EL (cell line): ENCODE measurements at regions not wholly inside any gene's neighbourhood (a gene's known extent, or its start where the extent isn't known, plus 50 kb on each side); places are given as distances from the start of the nearest gene placed in this dataset.
A peak's percentile ranks its signal among the peaks of the same experiment; 100 is the strongest.

Experiments
- DNase-seq: peaks from one replicate; pipeline ENCODE4 v3.0.0-alpha.2; 2016

DNA sequence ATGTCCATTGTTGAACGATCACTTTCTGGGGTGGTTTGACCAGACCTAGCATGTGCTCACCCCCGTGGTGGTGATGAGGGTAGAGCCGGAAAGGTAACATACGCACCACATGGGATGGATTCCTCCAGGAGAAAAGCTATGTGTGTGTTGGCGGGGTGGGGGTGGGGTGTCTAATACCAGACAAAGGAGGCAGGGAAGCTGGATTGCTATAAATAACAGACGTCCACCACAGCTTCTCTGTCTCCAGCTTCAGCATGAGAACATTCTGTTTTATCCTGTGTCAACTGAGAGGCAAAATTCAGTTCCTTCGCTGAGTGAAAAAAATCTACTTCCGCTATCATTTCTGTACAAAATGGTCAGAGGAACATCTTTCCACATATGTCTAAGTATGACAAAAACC lies 151.0 kb downstream of the PCSK1 start:
- DNase-seq, result no peak

DNA sequence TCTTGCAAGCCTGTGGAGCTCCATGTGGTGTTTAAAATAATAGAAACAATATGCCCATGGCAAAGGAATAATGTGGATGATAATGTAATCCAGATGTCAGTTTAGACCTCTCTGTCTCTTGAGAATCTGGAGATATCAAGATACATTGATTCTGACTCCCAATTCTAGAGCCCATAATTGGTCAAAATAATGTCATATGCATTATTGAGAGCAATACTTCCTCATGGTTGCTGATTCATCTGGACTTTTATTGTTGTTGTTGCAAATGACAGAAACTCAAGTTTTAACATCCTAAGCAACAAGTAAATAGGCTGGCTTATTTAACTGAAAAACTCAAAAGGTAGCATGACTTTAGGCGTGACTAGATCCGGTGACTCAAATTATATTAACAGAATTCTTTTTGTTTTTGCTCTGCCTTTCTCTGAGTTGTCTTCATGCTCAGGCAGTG lies 152.1 kb downstream of the PCSK1 start:
- DNase-seq, result no peak

DNA sequence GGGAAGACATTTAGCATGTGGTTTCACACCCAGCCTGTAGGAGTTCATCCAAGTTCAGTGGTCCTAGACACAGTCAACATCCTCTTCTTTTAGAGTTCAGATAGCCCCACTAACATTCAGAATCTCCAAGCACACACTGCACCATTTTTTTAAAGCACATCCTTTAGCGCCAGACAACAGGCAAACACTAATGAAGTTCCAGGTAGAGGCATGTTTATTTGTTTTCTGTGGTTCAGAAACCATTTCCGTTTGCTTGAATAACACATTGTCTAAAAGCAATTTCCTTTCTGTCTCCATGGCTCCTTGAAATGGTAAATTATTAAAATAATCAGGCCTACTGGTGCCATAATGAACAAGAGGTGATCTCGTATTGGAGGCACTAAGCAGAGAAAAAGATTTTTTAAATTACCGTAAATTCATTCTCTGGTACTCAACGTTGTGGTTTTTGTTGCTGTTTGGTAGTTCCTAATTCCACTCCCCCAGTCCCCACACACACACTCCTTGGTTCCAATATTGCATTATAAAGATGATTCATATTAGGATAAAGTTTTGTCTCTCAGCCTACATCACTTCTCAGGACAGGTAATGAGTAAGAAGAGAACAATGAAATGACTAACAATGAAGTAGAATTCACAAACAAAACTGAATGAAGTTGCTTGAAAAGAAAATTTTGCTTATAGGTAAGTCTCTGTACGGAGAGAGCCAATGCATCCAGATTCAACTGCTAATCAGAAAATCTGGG lies 153.1 kb downstream of the PCSK1 start:
- DNase-seq, result peak; percentile 46

DNA sequence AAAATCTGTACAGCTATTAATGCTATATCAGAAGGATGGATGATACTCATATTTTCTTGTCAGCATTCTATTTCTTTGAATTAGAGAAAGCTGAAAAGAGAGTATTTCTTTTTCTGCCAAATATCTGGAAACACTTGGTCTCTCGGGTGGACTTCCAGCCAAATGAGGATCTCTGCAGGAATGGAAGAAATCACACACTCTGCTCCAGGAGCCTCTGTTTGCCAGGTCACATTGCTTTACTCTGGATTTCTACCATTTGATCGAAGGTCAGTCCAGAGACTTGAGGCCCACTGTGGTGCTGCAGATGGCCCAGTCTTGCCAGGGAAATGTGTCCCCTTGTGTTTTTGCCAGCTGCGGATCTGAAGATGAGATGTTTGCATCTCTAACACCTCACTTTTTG lies 154.1 kb downstream of the PCSK1 start:
- DNase-seq, result no peak

GRCh38 chr5:96275051-96275450 lies 158.0 kb downstream of the PCSK1 start:
- no peak for DNase-seq

DNA sequence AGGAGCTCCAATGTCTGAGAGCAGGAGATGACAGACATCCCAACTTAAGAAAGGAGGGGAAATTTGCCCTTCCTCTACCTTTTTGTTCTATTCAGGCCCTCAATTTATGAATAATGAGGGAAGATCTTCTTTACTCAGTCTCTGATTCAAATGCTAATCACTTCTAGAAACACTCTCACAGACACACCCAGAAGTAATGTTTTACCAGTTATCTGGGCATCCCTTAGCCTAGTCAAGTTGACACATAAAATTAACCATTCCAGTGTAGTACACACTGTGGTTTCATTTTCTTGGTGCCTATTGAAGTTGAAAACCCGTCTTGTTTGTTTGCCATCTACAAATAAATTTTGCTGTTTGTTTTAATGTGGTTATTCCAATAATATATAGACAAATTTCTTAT lies 167.6 kb downstream of the PCSK1 start:
- DNase-seq, result no peak

- DNase-seq, result no peak
Observed at GRCh38 chr5:96264047-96264446, 169.0 kb downstream of the PCSK1 start.

DNA sequence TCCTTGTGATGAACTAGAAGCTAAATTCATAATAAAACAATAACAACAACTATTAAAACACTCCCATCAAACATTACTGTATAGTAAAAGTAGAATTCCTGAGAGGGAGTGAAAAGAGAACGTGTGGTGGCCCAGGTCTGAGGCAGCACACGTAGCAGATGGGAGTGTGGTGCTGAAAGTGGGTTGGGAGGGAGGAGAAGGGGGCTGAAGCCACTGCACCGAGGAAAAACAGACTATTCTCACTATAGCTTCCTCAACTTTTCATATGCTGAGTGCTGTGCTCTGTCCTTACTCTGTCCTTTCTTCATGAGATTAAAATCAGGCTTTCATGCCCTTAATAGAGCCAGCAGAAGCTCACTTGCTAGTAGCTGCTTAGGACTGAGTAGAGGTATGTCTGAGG lies 170.9 kb downstream of the PCSK1 start:
- no peak for DNase-seq

DNA sequence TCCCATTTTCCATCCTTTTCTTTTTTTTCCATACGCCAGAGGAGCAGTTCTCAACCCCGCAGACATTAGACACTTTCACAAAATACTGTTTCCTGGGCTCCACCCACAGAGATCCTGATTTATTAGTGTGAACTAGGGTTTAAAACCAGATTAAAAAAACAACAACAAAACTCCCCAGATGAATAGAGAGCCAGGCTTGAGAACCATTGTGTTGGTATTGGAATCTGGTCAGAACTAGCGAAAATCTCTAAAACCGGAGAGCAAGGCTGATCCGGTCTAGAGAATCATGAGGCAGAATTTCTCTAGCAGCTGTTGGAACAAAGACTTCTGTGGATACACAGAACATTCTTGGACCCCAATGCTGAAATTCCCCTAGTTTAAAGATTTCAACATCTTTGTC lies 173.0 kb downstream of the PCSK1 start:
- DNase-seq, result no peak

GRCh38 chr5:96259151-96259772 lies 173.8 kb downstream of the PCSK1 start:
- DNase-seq, result peak; percentile 70

- DNase-seq, result no peak
Observed at GRCh38 chr5:96258692-96259091, 174.4 kb downstream of the PCSK1 start.

DNA sequence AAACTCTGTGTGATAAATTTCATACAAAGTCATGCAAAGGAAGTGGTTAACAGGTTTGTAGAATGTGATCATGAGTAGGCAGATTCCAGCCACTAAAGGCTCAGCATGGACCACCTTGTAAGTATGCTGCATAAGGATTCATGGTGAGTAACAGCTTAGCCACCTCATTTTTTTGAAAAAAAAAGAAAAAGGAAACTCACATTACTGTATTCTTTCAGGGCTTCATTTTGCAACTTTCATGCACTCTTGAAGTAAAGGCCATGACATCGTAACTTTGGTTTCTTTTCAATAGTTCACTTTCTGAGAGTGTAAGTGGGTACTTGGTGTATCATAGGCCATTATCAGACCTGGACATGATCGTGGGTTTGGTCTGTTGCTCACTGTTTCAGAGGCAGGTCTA lies 175.1 kb downstream of the PCSK1 start:
- DNase-seq, result peak; percentile 70

DNA sequence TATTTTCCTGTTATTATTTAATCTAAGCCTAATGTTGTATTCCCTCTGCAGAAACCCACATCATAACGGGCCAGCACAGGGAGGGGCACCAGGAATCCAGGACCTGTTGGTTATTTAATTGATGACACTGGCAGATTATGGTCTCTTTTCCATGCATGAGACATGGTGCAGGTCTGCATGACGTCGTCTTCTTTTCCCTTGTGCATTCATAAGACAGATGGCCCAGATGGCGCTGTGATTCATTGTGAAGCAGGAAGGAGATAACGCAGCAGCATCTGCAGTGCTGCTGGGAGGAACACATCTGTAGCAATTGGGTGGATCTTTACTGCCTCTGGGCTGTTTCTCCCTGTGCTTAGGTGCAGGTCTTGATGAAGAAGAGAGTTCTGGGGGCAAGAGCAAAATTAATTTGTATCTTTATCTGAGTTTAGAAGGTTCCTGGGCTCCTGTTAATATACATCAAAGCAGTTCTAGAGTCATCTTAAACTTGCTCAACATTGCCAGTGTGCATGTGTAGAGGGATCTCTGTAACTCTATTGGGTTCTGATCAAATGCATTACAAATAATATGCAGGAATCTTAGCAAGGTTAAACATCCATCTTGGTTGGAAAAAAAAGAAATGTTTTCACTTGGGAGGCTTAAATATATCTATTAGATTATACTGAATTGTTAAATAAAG lies 176.1 kb downstream of the PCSK1 start:
- DNase-seq, result peak; percentile 93

GRCh38 chr5:96254980-96255691 lies 177.9 kb downstream of the PCSK1 start:
- peak; percentile 97 for DNase-seq

DNA sequence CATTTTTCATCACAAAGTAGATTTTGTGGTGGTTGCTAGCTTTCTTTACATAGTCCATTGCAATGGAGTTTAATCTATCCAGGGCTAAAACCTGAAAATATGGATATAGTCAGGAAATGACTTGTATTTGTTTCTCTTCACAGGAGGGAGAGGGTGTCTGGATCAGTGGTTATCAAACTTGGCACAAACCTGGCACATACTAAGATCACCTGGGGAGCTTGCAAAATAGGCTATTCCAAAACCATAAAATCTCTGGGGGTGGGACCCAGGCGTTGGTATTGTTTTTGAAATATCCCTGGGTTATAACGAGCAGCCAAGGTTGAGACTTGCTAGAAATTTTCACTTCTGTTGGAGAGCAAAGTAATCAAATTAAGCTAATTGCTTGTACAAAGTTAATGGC lies 179.9 kb downstream of the PCSK1 start:
- DNase-seq, result no peak

- DNase-seq, result peak; percentile 50
Observed at GRCh38 chr5:96252596-96252995, 180.5 kb downstream of the PCSK1 start.

DNA sequence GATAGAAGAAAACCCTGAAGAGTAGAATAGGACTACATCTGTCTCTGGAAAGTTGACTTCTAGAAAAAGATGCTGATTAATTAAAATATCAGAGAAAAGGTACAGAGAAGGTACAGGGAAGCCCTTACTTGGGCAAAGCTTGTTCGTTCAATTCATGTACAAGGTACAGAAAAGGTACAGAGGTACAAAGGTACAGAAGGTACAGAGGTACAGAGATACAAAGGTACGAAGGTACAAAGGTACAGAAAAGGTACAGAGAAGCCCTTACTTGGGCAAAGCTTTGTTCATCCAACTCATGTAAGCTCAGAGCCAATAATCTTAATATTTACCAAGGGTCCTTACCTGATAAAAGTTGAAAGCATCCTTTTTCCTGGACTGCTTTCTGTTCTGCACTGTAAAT lies 182.3 kb downstream of the PCSK1 start:
- no peak for DNase-seq

DNA sequence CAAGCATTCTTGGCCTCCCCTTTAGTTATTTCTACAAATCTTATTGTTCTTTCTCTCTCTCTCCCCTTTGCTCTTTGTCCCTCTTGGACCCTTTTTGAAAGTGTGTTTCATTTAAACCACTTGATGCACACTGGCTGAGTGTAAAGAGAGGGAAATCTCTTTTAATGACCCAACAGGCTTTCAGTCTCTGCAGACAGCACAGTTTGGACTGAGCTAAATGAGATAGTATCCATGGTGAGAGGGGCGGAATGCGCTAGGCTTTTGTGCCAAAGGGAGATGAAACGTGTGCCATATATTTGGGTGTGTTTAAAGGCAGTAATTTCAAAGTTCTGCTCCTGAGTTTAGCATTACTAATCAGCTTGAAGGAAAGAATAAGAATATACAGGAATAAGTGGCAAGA lies 184.9 kb downstream of the PCSK1 start:
- DNase-seq, result no peak

GRCh38 chr5:96247708-96248107 lies 185.3 kb downstream of the PCSK1 start:
- no peak for DNase-seq

DNA sequence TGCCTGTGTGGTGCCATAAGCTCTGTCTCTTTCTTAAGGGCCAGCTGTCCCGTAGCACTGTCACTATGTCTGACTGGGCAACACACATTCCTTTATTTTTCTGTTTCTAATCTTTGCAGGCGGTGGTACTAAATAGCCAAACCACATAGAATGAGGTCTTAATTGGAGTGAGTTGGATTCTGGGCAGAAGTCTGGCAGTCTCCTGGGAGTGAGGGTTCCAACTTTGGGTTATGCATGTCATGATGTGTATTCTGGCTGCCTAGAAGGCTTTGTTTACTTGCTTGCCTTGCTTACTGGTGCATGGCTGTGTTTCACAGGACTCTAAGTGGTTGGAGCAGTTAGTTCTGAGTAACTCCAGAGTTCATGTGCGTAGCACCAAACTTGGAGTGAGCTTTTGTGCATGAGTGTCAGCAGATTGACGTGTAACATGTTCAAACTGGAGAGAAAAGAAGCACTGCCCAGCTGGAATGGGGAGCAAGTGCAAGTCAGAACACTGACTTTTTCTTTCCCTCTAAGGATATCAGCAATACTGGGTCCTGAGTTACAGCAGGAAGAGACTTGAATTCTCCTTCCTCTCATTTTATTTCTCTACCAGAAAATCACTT lies 185.8 kb downstream of the PCSK1 start:
- no peak for DNase-seq

GRCh38 chr5:96245140-96246091 lies 187.6 kb downstream of the PCSK1 start:
- DNase-seq, result peak; percentile 6

DNA sequence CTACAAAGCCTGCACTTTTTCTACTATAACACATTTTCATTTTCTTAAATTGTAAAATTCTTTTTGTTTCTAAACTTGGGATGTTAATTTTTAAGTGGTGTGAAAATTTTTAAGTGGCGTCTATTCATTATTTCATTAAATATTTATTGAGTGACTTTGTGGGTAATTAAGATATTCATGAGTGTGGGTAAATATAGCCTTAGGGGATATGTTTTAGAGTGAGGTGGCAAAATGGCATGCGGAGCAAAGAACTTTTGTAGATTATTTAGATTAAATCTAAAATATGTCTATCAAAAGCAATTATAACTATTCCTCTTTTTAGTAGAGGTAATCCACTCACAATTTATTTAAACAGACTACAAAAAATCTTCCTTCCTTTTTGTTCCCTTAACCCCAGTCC lies 188.4 kb downstream of the PCSK1 start:
- peak; percentile 62 for DNase-seq
